HG03565 (cell line): ENCODE measurements at regions not wholly inside any gene's neighbourhood (a gene's known extent, or its start where the extent isn't known, plus 50 kb on each side); places are given as distances from the start of the nearest gene placed in this dataset.
A peak's percentile ranks its signal among the peaks of the same experiment; 100 is the strongest.

Source experiments
- ATAC-seq: cut with Tn5 transposase; IDR thresholded peaks from one replicate; pipeline ENCODE4 v1.9.1; 2021; ENCODE audit warnings: mild to moderate bottlenecking, moderate library complexity; ENCODE audit not compliant: unreplicated experiment

DNA sequence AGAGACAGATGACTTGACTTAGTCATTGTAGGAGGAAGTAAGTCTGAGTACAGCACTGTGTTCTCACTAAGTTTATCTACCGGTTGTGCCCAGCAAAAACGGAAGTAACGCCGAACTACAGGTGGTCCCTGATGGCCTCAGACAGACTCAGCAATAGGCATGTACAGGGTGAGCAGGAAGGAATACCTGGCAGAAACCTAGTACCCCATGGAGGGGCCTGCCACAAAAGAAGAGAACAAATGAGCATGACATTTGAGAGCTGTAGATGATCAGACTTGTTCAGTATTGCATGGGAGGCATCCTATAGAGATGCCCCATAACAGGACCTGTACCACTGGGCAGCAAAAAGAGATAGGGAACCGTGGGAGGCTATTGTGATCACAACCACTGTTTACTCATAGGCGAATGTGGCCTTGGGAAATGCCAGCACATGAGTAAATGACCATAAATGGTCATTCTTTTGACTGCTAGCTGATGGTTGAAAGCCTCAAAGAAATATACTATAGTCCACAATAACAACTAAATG lies 106.4 kb upstream of the TAB2 start:
- ATAC-seq = peak; percentile 41

DNA sequence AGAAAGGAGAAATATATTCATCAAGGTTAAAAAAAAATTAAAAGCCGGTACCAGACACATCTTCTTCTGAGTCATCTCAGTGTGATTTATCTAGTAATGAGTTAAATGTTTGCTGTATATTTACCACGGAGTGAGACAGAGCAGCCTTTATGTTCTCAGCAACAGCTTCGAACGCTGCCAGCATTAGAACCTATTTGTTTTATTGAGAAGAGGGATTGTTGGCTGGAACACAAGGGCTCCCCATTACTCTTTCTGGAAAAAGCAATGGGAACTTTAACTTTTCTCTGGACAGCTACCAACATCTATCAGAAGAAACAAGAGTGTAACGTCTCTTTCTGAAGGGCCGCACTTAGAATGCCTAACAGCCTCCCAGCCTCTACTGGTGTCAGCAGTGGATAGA lies 105.3 kb upstream of the TAB2 start:
- ATAC-seq = no peak

GRCh38 chr6:149212892-149213801 lies 104.4 kb upstream of the TAB2 start:
- ATAC-seq = peak; percentile 27

GRCh38 chr6:149213829-149214228 lies 103.7 kb upstream of the TAB2 start:
- ATAC-seq = no peak

- no peak for ATAC-seq
Measured at GRCh38 chr6:149216459-149216858, 101.1 kb upstream of the TAB2 start.

GRCh38 chr6:149217466-149217888 lies 100.0 kb upstream of the TAB2 start:
- ATAC-seq = peak; percentile 35

- no peak for ATAC-seq
Measured at GRCh38 chr6:149218471-149218870, 99.0 kb upstream of the TAB2 start.

GRCh38 chr6:149218915-149219314 lies 98.6 kb upstream of the TAB2 start:
- ATAC-seq = no peak

DNA sequence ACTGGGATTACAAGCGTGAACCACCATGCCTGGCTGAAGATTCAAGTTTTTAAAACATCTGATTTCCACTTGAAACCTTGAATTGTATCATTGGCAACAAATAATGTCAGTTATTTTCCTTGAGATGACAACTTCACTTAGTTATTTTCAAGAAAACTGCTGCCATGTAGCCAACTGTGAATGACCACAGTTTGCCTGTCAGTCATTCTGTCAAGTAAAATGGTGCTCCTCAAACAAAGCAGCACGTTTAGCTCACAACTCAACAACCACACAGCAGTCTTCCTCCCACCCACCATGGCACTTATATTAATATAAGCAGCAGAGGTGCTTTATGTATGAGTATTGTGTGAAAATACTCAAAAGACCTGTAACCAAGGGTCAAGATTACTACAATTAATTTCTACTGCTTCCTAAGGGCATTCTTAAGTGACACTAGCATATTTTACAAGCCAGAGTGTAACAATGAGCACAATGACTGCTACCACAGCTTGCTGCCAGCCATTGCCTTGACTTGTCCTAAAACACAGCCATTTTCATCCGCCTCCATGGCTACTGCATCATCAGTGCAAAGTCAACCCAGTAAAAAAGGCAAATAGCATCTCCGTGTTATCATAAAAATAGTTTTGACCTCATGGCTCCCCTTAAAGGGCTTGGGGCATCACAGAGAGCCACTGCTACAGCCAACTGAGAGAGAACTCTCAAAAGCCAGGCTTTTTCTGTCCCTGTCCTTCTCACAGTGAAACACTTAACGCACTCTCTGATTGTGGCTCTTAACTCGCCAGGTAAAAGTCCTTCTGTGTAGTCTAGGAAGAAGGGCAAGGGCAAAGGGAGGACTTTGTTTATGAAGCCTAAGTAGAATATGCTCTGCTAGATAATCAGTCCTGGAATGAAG lies 96.4 kb upstream of the TAB2 start:
- ATAC-seq = no peak

DNA sequence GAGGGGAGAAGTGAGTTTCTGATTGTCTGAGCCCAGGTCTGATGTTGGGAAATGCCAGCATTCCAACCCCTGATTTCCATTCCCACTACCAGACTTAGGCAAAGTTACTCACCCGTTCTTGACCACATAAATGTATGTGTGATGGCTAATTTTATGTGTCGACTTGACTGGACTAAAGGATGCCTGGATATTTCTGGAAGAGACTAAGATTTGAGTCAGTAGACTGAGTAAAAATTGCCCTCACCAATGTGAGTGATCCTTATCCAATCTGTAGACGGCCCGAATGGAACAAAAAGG lies 95.8 kb upstream of the TAB2 start:
- no peak for ATAC-seq

- ATAC-seq = no peak
Measured at GRCh38 chr6:149223120-149223903, 94.2 kb upstream of the TAB2 start.

DNA sequence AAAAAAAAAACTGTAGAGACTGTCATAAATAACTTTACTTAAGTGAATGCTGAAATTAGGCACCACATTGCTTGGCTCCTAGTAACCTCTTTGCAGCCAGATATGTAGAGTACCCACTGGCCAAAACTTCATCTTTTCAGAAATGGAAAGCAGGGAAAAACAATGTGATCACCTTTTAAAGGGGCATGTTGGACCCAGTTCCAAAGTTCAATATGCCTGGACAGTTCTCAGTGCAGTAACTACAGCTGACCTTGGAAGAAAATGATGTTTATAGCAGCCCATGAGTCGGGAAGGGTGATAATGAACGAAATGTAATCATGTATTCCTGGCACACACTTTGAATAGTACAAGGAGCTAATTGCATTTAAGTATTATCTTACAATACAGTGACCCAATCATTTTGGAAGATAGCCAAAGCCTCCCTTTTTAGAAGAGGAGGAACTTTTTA lies 93.6 kb upstream of the TAB2 start:
- no peak for ATAC-seq

GRCh38 chr6:149224399-149224798 lies 93.1 kb upstream of the TAB2 start:
- ATAC-seq = no peak

- no peak for ATAC-seq
Measured at GRCh38 chr6:149225370-149225769, 92.1 kb upstream of the TAB2 start.

DNA sequence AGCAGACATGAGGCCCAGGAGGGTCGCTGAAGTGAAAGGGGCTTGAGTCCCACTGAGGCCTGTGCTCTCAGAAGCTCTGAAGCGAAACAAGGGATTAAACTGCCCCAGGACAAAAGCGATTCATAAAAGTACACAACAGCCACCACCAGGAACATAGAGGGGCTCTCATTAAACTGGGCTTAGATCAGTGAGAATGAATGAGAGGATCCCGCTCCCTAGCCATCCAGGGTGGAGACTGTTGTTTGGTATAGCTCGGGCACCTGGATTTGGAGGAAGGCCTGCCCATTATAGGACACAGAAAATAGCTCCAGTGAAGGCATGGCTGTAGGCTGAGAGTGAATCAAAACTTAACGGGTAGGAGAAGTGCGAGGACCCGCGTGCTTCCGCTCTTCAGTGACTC lies 91.6 kb upstream of the TAB2 start:
- ATAC-seq = no peak

GRCh38 chr6:149227796-149228195 lies 89.7 kb upstream of the TAB2 start:
- ATAC-seq = no peak

- ATAC-seq = no peak
Measured at GRCh38 chr6:149228311-149228955, 89.1 kb upstream of the TAB2 start.

DNA sequence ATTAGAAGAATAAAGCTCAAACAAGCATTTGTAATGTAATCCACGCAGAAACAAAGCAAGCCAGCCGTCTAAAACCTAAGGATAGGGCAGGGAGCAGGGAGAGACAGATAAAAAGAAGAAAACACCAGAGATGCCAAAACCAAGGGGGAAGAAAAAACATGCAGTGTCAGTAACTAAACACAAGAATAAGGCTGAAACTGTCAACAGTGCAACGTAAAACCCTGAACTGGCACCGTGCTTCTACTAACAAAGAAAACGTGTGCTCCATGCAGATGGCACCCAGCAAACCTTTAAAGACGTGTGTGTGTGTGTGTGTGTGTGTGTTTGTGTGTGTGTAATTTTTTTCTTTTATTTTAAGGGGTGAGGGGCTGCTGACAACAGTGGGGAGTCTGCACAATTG lies 88.4 kb upstream of the TAB2 start:
- ATAC-seq = no peak

- peak; percentile 35 for ATAC-seq
Measured at GRCh38 chr6:149230712-149231460, 86.6 kb upstream of the TAB2 start.

GRCh38 chr6:149231778-149232177 lies 85.7 kb upstream of the TAB2 start:
- no peak for ATAC-seq
